GM12891 (cell line): ENCODE measurements at regions not wholly inside any gene's neighbourhood (a gene's known extent, or its start where the extent isn't known, plus 50 kb on each side); places are given as distances from the start of the nearest gene placed in this dataset.

Experiments used
- POLR2A ChIP-seq: IDR thresholded peaks from 2 replicates; pipeline ENCODE4 v1.6.1; 2011; ENCODE audit warnings: low read depth, low read length, control low read depth
- POLR2AphosphoS5 ChIP-seq: IDR thresholded peaks from 2 replicates; pipeline ENCODE4 v1.6.1; 2011; ENCODE audit warnings: low read depth, low read length, control low read depth

GRCh38 chr10:23521735-23522134 lies 82.9 kb downstream of the OTUD1 start:
- TF ChIP-seq POLR2A (no peak), POLR2AphosphoS5 (no peak)
